ENCODE measurements at regions not wholly inside any gene's neighbourhood (a gene's known extent, or its start where the extent isn't known, plus 50 kb on each side); places are given as distances from the start of the nearest gene placed in this dataset.
"Not testable (repeated sequence)": the region's sequence is repeated elsewhere in the genome, so short reads cannot be mapped to it uniquely, and the experiment has no call there.

- no peak for DNase-seq
These were observed 58.0 kb upstream of the DAAM1 start for GRCh38 chr14:59130462-59130861.

GRCh38 chr14:59131938-59132795, 56.3 kb upstream of the DAAM1 start:
- DNase-seq, result no peak

GRCh38 chr14:59132796-59133494, 55.5 kb upstream of the DAAM1 start:
- DNase-seq, result no peak

- no peak for DNase-seq
These were observed 54.8 kb upstream of the DAAM1 start for GRCh38 chr14:59133709-59134108.

GRCh38 chr14:59134307-59134706, 54.2 kb upstream of the DAAM1 start:
- no peak for DNase-seq

- no peak for DNase-seq
These were observed 51.2 kb upstream of the DAAM1 start for GRCh38 chr14:59137256-59137655.

- DNase-seq, result not testable (repeated sequence)
These were observed 49.9 kb upstream of the DAAM1 start for GRCh38 chr14:59138576-59138975.

All from SHP77 (cell line).